Left lung (tissue), 4 donors: ENCODE measurements at regions not wholly inside any gene's neighbourhood (a gene's known extent, or its start where the extent isn't known, plus 50 kb on each side); places are given as distances from the start of the nearest gene placed in this dataset.
"Not testable (repeated sequence)": the region's sequence is repeated elsewhere in the genome, so short reads cannot be mapped to it uniquely, and the experiment has no call there.

Experiments used
- ATAC-seq: fragments of 200-7000 bp; cut with Tn5 transposase; one replicate; pipeline ENCODE4 v1.9.1; 2020; ENCODE audit warnings: moderate library complexity
- DNase-seq, 4 donors: peaks; one replicate each; pipeline ENCODE4 v3.0.0-alpha.2; 2013 to 2020
- H3K27ac ChIP-seq, 2 donors: fragments of 200-600 bp; sonication (generic) in 1 of 2; one replicate each; pipeline versions ENCODE4 v1.5.0 to v1.8.0; 2020 to 2021
- H3K27me3 ChIP-seq, 2 donors: fragments of 200-600 bp; sonication (generic) in 1 of 2; one replicate each; pipeline versions ENCODE4 v1.5.0 to v1.8.0; 2020 to 2021
- H3K36me3 ChIP-seq, 2 donors: fragments of 200-600 bp; sonication (generic) in 1 of 2; one replicate each; pipeline versions ENCODE4 v1.5.0 to v1.8.0; 2020 to 2021
- H3K4me1 ChIP-seq, 2 donors: fragments of 200-600 bp; one replicate each; pipeline ENCODE4 v1.8.0; 2021
- H3K4me3 ChIP-seq, 2 donors: fragments of 200-600 bp; sonication (generic) in 1 of 2; one replicate each; pipeline versions ENCODE4 v1.5.0 to v1.8.0; 2020 to 2021; ENCODE audit warnings: mild to moderate bottlenecking in 1 of 2
- H3K9me3 ChIP-seq, 2 donors: fragments of 200-600 bp; sonication (generic) in 1 of 2; one replicate each; pipeline versions ENCODE4 v1.5.0 to v1.8.0; 2020 to 2021
- intact Hi-C, 2 donors: fragments of 100-400 bp; cut with DNase I; formaldehyde crosslinking; loops; one replicate each; pipeline versions ENCODE4 v1.11.2 to v1.14.2; 2022
- TF ChIP-seq, protein P1 (sequence below), 2 donors: fragments of 200-600 bp; sonication (generic) in 1 of 2; IDR thresholded peaks; one replicate each; pipeline versions ENCODE4 v1.5.0 to v1.8.0; 2021; ENCODE audit warnings: antibody characterized with exemption in 2 of 2
- donor health status: DM: no; HTN: yes; CAD: no.
- donor health status: DM: no; HTN: no; CAD: no.

DNA sequence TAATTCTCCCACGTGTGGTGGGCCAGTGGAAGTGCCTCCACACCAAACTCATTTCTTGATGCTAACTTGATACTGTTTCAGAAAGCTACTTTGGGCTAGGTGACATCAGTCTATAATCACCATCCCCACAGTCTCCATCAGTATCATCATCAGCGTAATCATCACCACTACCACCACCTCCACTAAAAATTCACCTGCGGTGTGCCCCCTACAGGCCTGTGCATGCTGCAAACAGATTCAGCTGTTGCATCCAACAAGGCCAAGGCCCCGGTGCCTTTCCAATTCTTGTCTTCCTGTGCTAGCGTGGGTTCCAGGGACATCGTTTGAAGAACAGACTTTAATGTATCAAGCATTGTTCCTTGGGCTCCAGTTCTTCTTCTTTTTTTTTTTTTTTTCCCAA is 201.3 kb upstream of the EXOC2 start:
- no peak overlapping the region for H3K4me3 ChIP-seq
- H3K27ac ChIP-seq, result no peak overlapping the region
- ATAC-seq, result no peak
- H3K27me3 ChIP-seq, result no peaks in the 10 kb centered on the region
- H3K9me3 ChIP-seq, result no peaks in the 10 kb centered on the region
- H3K4me1 ChIP-seq, result no peaks in the 10 kb centered on the region
- TF ChIP-seq, protein P1, sequence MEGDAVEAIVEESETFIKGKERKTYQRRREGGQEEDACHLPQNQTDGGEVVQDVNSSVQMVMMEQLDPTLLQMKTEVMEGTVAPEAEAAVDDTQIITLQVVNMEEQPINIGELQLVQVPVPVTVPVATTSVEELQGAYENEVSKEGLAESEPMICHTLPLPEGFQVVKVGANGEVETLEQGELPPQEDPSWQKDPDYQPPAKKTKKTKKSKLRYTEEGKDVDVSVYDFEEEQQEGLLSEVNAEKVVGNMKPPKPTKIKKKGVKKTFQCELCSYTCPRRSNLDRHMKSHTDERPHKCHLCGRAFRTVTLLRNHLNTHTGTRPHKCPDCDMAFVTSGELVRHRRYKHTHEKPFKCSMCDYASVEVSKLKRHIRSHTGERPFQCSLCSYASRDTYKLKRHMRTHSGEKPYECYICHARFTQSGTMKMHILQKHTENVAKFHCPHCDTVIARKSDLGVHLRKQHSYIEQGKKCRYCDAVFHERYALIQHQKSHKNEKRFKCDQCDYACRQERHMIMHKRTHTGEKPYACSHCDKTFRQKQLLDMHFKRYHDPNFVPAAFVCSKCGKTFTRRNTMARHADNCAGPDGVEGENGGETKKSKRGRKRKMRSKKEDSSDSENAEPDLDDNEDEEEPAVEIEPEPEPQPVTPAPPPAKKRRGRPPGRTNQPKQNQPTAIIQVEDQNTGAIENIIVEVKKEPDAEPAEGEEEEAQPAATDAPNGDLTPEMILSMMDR (IDR thresholded peaks at IDR 0.05), result no peak
- intact Hi-C loops, result no loop called here
- H3K36me3 ChIP-seq, result no peaks in the 10 kb centered on the region
- no peak for DNase-seq

DNA sequence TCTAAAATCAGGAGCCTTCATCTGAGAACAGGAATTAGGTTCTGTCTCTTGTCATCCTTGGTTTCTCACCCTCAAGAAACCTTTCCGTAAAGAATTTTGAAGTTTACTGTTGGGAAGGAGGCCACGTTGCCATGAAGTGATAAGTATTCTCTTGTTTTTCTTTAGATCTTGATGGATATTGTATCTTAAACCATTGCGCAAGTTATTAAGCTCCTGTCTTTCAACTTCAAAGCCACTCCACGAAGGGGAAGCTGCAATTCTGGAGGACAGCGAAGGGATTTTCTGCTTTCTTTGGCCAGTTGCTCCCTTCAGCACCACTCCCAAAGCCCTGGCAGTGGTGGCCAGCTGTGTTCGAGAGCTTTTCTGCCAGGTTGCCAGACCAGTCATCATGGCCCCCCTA is 198.1 kb upstream of the EXOC2 start:
- Histone ChIP-seq H3K27ac (no peak overlapping the region), H3K4me3 (no peak overlapping the region), H3K4me1 (no peaks in the 10 kb centered on the region), H3K9me3 (no peaks in the 10 kb centered on the region), H3K36me3 (no peaks in the 10 kb centered on the region), H3K27me3 (peaks cover 0 to 7% of the 10 kb centered on the region in 2 donors)
- TF ChIP-seq, protein P1 (IDR thresholded peaks at IDR 0.05), result no peak
- ATAC-seq (no peak), DNase-seq (no peak)
- intact Hi-C loops, result no loop called here

DNA sequence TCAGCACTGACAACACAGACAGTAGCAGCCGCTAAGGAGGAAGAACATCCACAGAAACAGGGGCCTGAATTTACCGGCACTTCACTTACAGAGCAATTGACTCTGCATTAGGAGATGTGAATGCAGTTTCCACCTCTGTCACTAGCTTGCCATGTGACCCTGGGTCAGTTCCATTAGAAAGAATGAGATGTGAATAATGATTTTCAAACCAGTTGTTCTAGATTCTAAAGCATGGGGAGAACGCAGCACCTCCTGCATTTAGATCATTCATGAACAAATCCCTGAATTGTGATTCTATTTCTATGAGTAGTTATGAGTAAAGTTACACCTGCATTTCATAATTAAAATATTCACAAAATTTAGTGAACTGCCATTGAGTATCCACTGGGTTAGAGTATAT is 197.3 kb upstream of the EXOC2 start:
- intact Hi-C loops, result no loop called here
- TF ChIP-seq, protein P1 (IDR thresholded peaks at IDR 0.05), result no peak
- no peak for ATAC-seq

DNA sequence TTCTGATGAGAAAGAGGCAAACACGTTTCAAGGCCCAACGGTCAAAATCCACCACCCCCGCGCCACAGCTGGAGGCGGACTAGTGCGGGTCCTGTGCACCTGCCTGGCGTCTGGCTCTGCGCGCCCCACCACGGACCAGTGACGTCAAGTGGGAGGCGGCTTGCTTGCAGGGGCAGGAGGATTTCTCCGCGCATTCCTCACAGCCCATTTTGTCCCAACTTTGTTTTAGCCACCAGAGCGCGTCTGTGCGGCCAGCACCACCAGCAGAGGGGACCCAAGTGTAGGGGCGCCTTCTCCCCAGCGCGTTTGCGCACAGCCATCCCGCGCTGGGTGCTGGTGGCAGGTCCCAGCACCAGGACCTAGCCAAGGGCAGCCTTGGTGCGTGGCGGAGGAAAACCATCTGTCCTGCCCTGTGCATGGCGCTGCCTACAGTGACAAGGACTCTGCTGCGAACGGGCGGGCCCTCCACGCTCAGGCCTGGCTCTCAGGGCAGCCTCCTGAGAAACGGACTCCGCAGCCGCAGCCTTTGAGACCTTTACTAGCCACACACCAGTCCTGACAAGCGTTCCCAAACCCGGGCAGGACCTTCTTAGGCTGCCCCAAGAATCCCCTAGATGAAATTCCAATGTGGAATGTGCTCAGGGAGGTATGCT is 194.8 kb upstream of the EXOC2 start:
- Histone ChIP-seq H3K4me3 (no peak overlapping the region), H3K27ac (no peak overlapping the region), H3K27me3 (peaks cover 0 to 12% of the 10 kb centered on the region in 2 donors), H3K36me3 (no peaks in the 10 kb centered on the region), H3K9me3 (no peaks in the 10 kb centered on the region), H3K4me1 (no peaks in the 10 kb centered on the region)
- DNase-seq, result no peak
- ATAC-seq, result no peak
- TF ChIP-seq, protein P1 (IDR thresholded peaks at IDR 0.05), result no peak
- intact Hi-C loops, result no loop called here

More for the DNA sequence above, 197.3 kb upstream of the EXOC2 start:
- Histone ChIP-seq H3K27me3 (peaks cover 0 to 7% of the 10 kb centered on the region in 2 donors), H3K36me3 (no peaks in the 10 kb centered on the region), H3K9me3 (no peaks in the 10 kb centered on the region), H3K4me1 (no peaks in the 10 kb centered on the region), H3K27ac (no peak overlapping the region), H3K4me3 (no peak overlapping the region)
- no peak for DNase-seq

DNA sequence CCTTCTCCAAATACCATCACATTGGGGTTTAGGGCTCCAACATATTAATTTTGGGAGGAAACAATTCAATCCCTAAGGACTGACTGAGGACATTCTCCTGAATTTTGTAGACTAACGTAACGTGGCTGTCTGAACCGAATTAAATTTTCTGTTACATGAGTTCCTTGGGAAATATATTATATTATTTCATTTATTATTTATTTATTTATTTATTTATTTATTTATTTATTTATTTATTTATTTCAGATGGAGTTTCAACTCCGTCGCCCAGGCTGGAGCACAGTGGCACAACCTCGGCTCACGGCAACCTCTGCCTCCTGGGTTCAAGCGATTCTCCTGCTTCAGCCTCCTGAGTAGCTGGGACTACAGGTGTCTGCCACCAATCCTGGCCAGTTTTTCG is 193.2 kb upstream of the EXOC2 start:
- H3K36me3 ChIP-seq, H3K27ac ChIP-seq, H3K9me3 ChIP-seq, H3K4me3 ChIP-seq, H3K4me1 ChIP-seq, ATAC-seq, DNase-seq, intact Hi-C loops: not testable (repeated sequence)
- H3K27me3 ChIP-seq, result peaks cover 0 to 12% of the 10 kb centered on the region in 2 donors

DNA sequence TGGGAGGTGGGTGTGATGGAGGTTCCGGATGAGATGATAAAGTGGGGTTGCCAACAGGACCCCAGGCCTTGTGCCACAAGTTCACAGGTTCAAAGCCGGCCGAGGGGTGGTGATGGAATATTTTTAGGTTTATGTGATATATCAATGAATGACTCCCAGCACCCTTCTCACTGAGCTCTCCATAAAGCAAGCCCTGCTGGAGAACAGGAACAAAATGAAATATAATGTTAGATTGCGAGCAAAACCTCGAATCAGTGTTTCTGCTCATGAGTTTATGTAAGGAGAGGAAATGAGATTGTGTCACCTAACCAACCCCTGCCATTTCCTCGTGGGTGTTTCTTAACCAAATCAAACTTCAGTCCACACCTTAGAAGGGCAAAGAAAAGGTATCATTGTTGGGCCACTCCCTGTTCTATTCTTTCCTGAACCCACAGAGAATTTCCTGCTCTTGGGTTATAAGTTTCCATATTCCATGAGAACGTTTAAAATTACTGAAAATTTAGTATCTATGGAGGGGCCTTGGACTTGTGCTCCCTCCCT is 192.2 kb upstream of the EXOC2 start:
- no peak for ATAC-seq
- Histone ChIP-seq H3K4me1 (no peaks in the 10 kb centered on the region), H3K4me3 (no peak overlapping the region), H3K9me3 (no peaks in the 10 kb centered on the region), H3K27ac (no peak overlapping the region), H3K27me3 (peaks cover 0 to 12% of the 10 kb centered on the region in 2 donors), H3K36me3 (no peaks in the 10 kb centered on the region)
- intact Hi-C loops, result no loop called here
- TF ChIP-seq, protein P1 (IDR thresholded peaks at IDR 0.05), result no peak
- DNase-seq, result no peak
